Activated CD4-positive, alpha-beta T cell treated with anti-CD3 and anti-CD28 coated beads for 36 hours (primary cell): ENCODE measurements at regions not wholly inside any gene's neighbourhood (a gene's known extent, or its start where the extent isn't known, plus 50 kb on each side); places are given as distances from the start of the nearest gene placed in this dataset.

Experiments
- ATAC-seq: fragments of 200-7000 bp; cut with Tn5 transposase; one replicate; pipeline ENCODE4 v1.10.0; 2021; ENCODE audit warnings: mild to moderate bottlenecking, moderate library complexity
- CTCF ChIA-PET: fragments of 350-600 bp; sonication (Branson Sonifier 250); formaldehyde crosslinking; loops from one replicate; lab custom pipeline; 2021; ENCODE audit warnings: antibody characterized with exemption; lab: Charles Lee
- POLR2A ChIA-PET: fragments of 350-600 bp; sonication (Branson Sonifier 250); formaldehyde crosslinking; loops from one replicate; lab custom pipeline; 2021; ENCODE audit warnings: antibody characterized with exemption, inconsistent platforms; lab: Charles Lee
- DNase-seq: peaks from one replicate; pipeline ENCODE4 v3.0.0-alpha.2; 2020
- H3K27ac Mint-ChIP-seq: one replicate; pipeline ENCODE4 v1.8.0; 2021; ENCODE audit warnings: mixed read lengths
- H3K27me3 Mint-ChIP-seq: one replicate; pipeline ENCODE4 v1.8.0; 2021; ENCODE audit warnings: mixed read lengths
- H3K36me3 Mint-ChIP-seq: one replicate; pipeline ENCODE4 v1.8.0; 2021; ENCODE audit warnings: low read depth, mixed read lengths
- H3K4me1 Mint-ChIP-seq: one replicate; pipeline ENCODE4 v1.8.0; 2021; ENCODE audit warnings: mixed read lengths
- H3K4me3 Mint-ChIP-seq: one replicate; pipeline ENCODE4 v1.8.0; 2021; ENCODE audit warnings: mild to moderate bottlenecking, moderate library complexity, mixed read lengths
- H3K9me3 Mint-ChIP-seq: one replicate; pipeline ENCODE4 v1.8.0; 2021; ENCODE audit warnings: low read depth, mixed read lengths
- intact Hi-C, 2 experiments: fragments of 100-400 bp; cut with DNase I in 1 of 2; cut with micrococcal nuclease in 1 of 2; formaldehyde crosslinking; loops; one replicate each; pipeline versions ENCODE4 v1.14.2 to v1.15.1; 2022 to 2024; cut with DNase I, micrococcal nuclease

- no peak for ATAC-seq
- Mint-ChIP-seq H3K27ac (no peak overlapping the region), H3K9me3 (no peaks in the 10 kb centered on the region), H3K4me3 (no peak overlapping the region), H3K4me1 (no peaks in the 10 kb centered on the region), H3K36me3 (no peaks in the 10 kb centered on the region), H3K27me3 (no peaks in the 10 kb centered on the region)
- DNase-seq: no peak
- ChIA-PET CTCF (no interaction called here), POLR2A (no interaction called here)
- intact Hi-C loops: no loop called here
Measured at GRCh38 chr6:91631227-91631626, 1044.4 kb upstream of the MAP3K7 start.

GRCh38 chr6:91626911-91627310, 1040.0 kb upstream of the MAP3K7 start:
- H3K4me3 Mint-ChIP-seq: no peak overlapping the region
- no peaks in the 10 kb centered on the region for H3K27me3 Mint-ChIP-seq
- CTCF ChIA-PET: no interaction called here
- H3K9me3 Mint-ChIP-seq: no peaks in the 10 kb centered on the region
- no peak overlapping the region for H3K27ac Mint-ChIP-seq
- ATAC-seq: no peak
- POLR2A ChIA-PET: no interaction called here
- intact Hi-C loops: no loop called here
- no peaks in the 10 kb centered on the region for H3K4me1 Mint-ChIP-seq
- H3K36me3 Mint-ChIP-seq: no peaks in the 10 kb centered on the region
- DNase-seq: no peak

GRCh38 chr6:91613481-91613880, 1026.6 kb upstream of the MAP3K7 start:
- ChIA-PET POLR2A (no interaction called here), CTCF (no interaction called here)
- H3K9me3 Mint-ChIP-seq: peaks cover 2% of the 10 kb centered on the region
- DNase-seq: no peak
- no peaks in the 10 kb centered on the region for H3K4me1 Mint-ChIP-seq
- no peak overlapping the region for H3K27ac Mint-ChIP-seq
- no peak overlapping the region for H3K4me3 Mint-ChIP-seq
- H3K36me3 Mint-ChIP-seq: no peaks in the 10 kb centered on the region
- no peak for ATAC-seq
- H3K27me3 Mint-ChIP-seq: no peaks in the 10 kb centered on the region
- intact Hi-C loops: no loop called here

GRCh38 chr6:91611190-91611589, 1024.3 kb upstream of the MAP3K7 start:
- POLR2A ChIA-PET: no interaction called here
- Mint-ChIP-seq H3K27me3 (no peaks in the 10 kb centered on the region), H3K4me1 (no peaks in the 10 kb centered on the region), H3K27ac (no peak overlapping the region), H3K9me3 (no peaks in the 10 kb centered on the region), H3K36me3 (no peaks in the 10 kb centered on the region), H3K4me3 (no peak overlapping the region)
- CTCF ChIA-PET: no interaction called here
- DNase-seq: no peak
- ATAC-seq: no peak
- intact Hi-C loops: no loop called here

- H3K27ac Mint-ChIP-seq: no peak overlapping the region
- H3K4me3 Mint-ChIP-seq: no peak overlapping the region
- no peak for ATAC-seq
- POLR2A ChIA-PET: no interaction called here
- CTCF ChIA-PET: no interaction called here
- intact Hi-C loops: no loop called here
- H3K36me3 Mint-ChIP-seq: no peaks in the 10 kb centered on the region
- no peak for DNase-seq
- H3K27me3 Mint-ChIP-seq: no peaks in the 10 kb centered on the region
- H3K4me1 Mint-ChIP-seq: no peaks in the 10 kb centered on the region
- peaks cover 3% of the 10 kb centered on the region for H3K9me3 Mint-ChIP-seq
Measured at GRCh38 chr6:91608428-91608827, 1021.6 kb upstream of the MAP3K7 start.

GRCh38 chr6:91606148-91606901, 1019.5 kb upstream of the MAP3K7 start:
- Mint-ChIP-seq H3K4me3 (no peak overlapping the region), H3K27ac (no peak overlapping the region), H3K9me3 (peaks cover 3% of the 10 kb centered on the region), H3K4me1 (no peaks in the 10 kb centered on the region), H3K36me3 (no peaks in the 10 kb centered on the region), H3K27me3 (no peaks in the 10 kb centered on the region)
- intact Hi-C loops: no loop called here
- ChIA-PET CTCF (no interaction called here), POLR2A (no interaction called here)
- DNase-seq (no peak), ATAC-seq (no peak)

GRCh38 chr6:91600561-91600960, 1013.7 kb upstream of the MAP3K7 start:
- no peaks in the 10 kb centered on the region for H3K4me1 Mint-ChIP-seq
- H3K27ac Mint-ChIP-seq: no peak overlapping the region
- DNase-seq (no peak), ATAC-seq (no peak)
- intact Hi-C loops: no loop called here
- H3K9me3 Mint-ChIP-seq: peaks cover 3% of the 10 kb centered on the region
- no peaks in the 10 kb centered on the region for H3K27me3 Mint-ChIP-seq
- CTCF ChIA-PET: no interaction called here
- H3K36me3 Mint-ChIP-seq: no peaks in the 10 kb centered on the region
- POLR2A ChIA-PET: no interaction called here
- no peak overlapping the region for H3K4me3 Mint-ChIP-seq

GRCh38 chr6:91590191-91590590, 1003.3 kb upstream of the MAP3K7 start:
- Mint-ChIP-seq H3K4me3 (no peak overlapping the region), H3K4me1 (no peaks in the 10 kb centered on the region), H3K9me3 (peaks cover 4% of the 10 kb centered on the region), H3K27me3 (no peaks in the 10 kb centered on the region), H3K36me3 (no peaks in the 10 kb centered on the region), H3K27ac (no peak overlapping the region)
- DNase-seq (no peak), ATAC-seq (no peak)
- CTCF ChIA-PET: no interaction called here
- intact Hi-C loops: no loop called here
- POLR2A ChIA-PET: no interaction called here

- intact Hi-C loops: no loop called here
- ATAC-seq (no peak), DNase-seq (no peak)
- POLR2A ChIA-PET: no interaction called here
- CTCF ChIA-PET: no interaction called here
- H3K27ac Mint-ChIP-seq: no peak overlapping the region
- no peaks in the 10 kb centered on the region for H3K27me3 Mint-ChIP-seq
- H3K4me3 Mint-ChIP-seq: no peak overlapping the region
- H3K9me3 Mint-ChIP-seq: no peaks in the 10 kb centered on the region
- H3K4me1 Mint-ChIP-seq: no peaks in the 10 kb centered on the region
- H3K36me3 Mint-ChIP-seq: no peaks in the 10 kb centered on the region
Measured at GRCh38 chr6:91580635-91581034, 993.8 kb upstream of the MAP3K7 start.

- ChIA-PET POLR2A (no interaction called here), CTCF (no interaction called here)
- ATAC-seq (no peak), DNase-seq (no peak)
- Mint-ChIP-seq H3K27ac (no peak overlapping the region), H3K36me3 (no peaks in the 10 kb centered on the region), H3K4me1 (no peaks in the 10 kb centered on the region), H3K9me3 (no peaks in the 10 kb centered on the region), H3K27me3 (no peaks in the 10 kb centered on the region), H3K4me3 (no peak overlapping the region)
- intact Hi-C loops: no loop called here
Measured at GRCh38 chr6:91575032-91575431, 988.2 kb upstream of the MAP3K7 start.

GRCh38 chr6:91573826-91574416, 987.0 kb upstream of the MAP3K7 start:
- H3K27ac Mint-ChIP-seq: no peak overlapping the region
- ChIA-PET POLR2A (no interaction called here), CTCF (no interaction called here)
- DNase-seq (no peak), ATAC-seq (no peak)
- H3K36me3 Mint-ChIP-seq: no peaks in the 10 kb centered on the region
- intact Hi-C loops: no loop called here
- H3K9me3 Mint-ChIP-seq: no peaks in the 10 kb centered on the region
- H3K27me3 Mint-ChIP-seq: no peaks in the 10 kb centered on the region
- H3K4me3 Mint-ChIP-seq: no peak overlapping the region
- no peaks in the 10 kb centered on the region for H3K4me1 Mint-ChIP-seq

- intact Hi-C loops: no loop called here
- POLR2A ChIA-PET: no interaction called here
- H3K4me3 Mint-ChIP-seq: no peak overlapping the region
Measured at GRCh38 chr6:91572878-91573277, 986.0 kb upstream of the MAP3K7 start.

More at GRCh38 chr6:91572878-91573277, 986.0 kb upstream of the MAP3K7 start:
- Mint-ChIP-seq H3K9me3 (no peaks in the 10 kb centered on the region), H3K36me3 (no peaks in the 10 kb centered on the region), H3K27me3 (no peaks in the 10 kb centered on the region), H3K4me1 (no peaks in the 10 kb centered on the region), H3K27ac (no peak overlapping the region)
- ATAC-seq (no peak), DNase-seq (no peak)
- CTCF ChIA-PET: no interaction called here
